H1 (cell line): ENCODE measurements at regions not wholly inside any gene's neighbourhood (a gene's known extent, or its start where the extent isn't known, plus 50 kb on each side); places are given as distances from the start of the nearest gene placed in this dataset.

Experiments
- SP2 ChIP-seq: IDR thresholded peaks from 2 replicates; pipeline ENCODE4 v1.6.1; 2012; ENCODE audit warnings: mild to moderate bottlenecking, low read length, inconsistent platforms
- TF ChIP-seq, protein P1 (sequence below): IDR thresholded peaks from 2 replicates; pipeline ENCODE4 v1.6.1; 2011; ENCODE audit warnings: low read length, improper control_type of control experiment

DNA sequence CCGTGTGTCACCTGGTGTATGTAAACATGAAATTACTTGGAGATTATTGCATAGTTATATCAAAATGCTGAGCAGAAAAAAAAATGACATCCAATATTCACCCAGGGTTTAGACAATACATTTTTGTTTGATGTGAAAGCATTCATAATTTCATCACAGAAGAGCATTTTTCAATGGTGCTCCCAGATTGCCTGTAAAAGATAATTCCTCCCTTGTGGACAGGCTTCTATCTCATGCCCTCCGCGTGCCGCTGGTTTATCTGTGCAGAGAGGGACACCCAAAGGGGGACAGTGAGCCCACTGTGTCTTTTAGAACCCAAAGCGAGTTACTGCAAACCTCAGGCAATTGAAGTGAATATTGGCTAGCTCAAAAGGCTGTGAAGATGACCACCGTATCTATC lies 126.2 kb upstream of the KLF6 start (continued):
- TF ChIP-seq, protein P1, sequence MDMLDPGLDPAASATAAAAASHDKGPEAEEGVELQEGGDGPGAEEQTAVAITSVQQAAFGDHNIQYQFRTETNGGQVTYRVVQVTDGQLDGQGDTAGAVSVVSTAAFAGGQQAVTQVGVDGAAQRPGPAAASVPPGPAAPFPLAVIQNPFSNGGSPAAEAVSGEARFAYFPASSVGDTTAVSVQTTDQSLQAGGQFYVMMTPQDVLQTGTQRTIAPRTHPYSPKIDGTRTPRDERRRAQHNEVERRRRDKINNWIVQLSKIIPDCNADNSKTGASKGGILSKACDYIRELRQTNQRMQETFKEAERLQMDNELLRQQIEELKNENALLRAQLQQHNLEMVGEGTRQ: no peak
- no peak for TF ChIP-seq SP2
